ENCODE measurements at regions not wholly inside any gene's neighbourhood (a gene's known extent, or its start where the extent isn't known, plus 50 kb on each side); places are given as distances from the start of the nearest gene placed in this dataset.

GRCh38 chr11:32039149-32039548 lies 51.7 kb upstream of the RCN1 start:
- DNase-seq, result no peak

GRCh38 chr11:32034680-32035079 lies 56.2 kb upstream of the RCN1 start:
- no peak for DNase-seq

GRCh38 chr11:32034149-32034548 lies 56.7 kb upstream of the RCN1 start:
- no peak for DNase-seq

GRCh38 chr11:32033491-32033890 lies 57.4 kb upstream of the RCN1 start:
- no peak for DNase-seq

GRCh38 chr11:32033067-32033466 lies 57.8 kb upstream of the RCN1 start:
- DNase-seq, result no peak

- DNase-seq, result no peak
Observed at GRCh38 chr11:32032478-32032877, 58.4 kb upstream of the RCN1 start.

- no peak for DNase-seq
Observed at GRCh38 chr11:32032052-32032451, 58.8 kb upstream of the RCN1 start.

GRCh38 chr11:32030875-32031503 lies 59.9 kb upstream of the RCN1 start:
- DNase-seq, result no peak

- no peak for DNase-seq
Observed at GRCh38 chr11:32029721-32030120, 61.2 kb upstream of the RCN1 start.

GRCh38 chr11:32028201-32028600 lies 62.7 kb upstream of the RCN1 start:
- DNase-seq, result no peak

GRCh38 chr11:32026766-32027165 lies 64.1 kb upstream of the RCN1 start:
- no peak for DNase-seq

- no peak for DNase-seq
Observed at GRCh38 chr11:32024948-32025347, 65.9 kb upstream of the RCN1 start.

GRCh38 chr11:32023370-32024305 lies 67.2 kb upstream of the RCN1 start:
- no peak for DNase-seq

- no peak for DNase-seq
Observed at GRCh38 chr11:32018672-32019071, 72.2 kb upstream of the RCN1 start.

- DNase-seq, result no peak
Observed at GRCh38 chr11:32016111-32016510, 74.8 kb upstream of the RCN1 start.

- no peak for DNase-seq
Observed at GRCh38 chr11:32015427-32015826, 75.4 kb upstream of the RCN1 start.

GRCh38 chr11:32013603-32014002 lies 77.3 kb upstream of the RCN1 start:
- no peak for DNase-seq

GRCh38 chr11:32012049-32012448 lies 78.8 kb upstream of the RCN1 start:
- DNase-seq, result no peak

- no peak for DNase-seq
Observed at GRCh38 chr11:32008880-32009551, 81.9 kb upstream of the RCN1 start.

- DNase-seq, result peak; percentile 8
Observed at GRCh38 chr11:32006799-32007388, 84.0 kb upstream of the RCN1 start.

GRCh38 chr11:32005786-32006416 lies 85.0 kb upstream of the RCN1 start:
- DNase-seq, result no peak

- no peak for DNase-seq
Observed at GRCh38 chr11:32003335-32003734, 87.5 kb upstream of the RCN1 start.

- no peak for DNase-seq
Observed at GRCh38 chr11:32002311-32002710, 88.6 kb upstream of the RCN1 start.

All from stimulated activated CD4-positive, alpha-beta T cell treated with anti-CD3 and anti-CD28 coated beads, Interleukin-1b, Interleukin-23, amount 100 ng/mL, for 48 hours (primary cell).